Activated T-cell treated with anti-CD3 and anti-CD28 coated beads for 48 hours (primary cell): ENCODE measurements at regions not wholly inside any gene's neighbourhood (a gene's known extent, or its start where the extent isn't known, plus 50 kb on each side); places are given as distances from the start of the nearest gene placed in this dataset.

Experiments used
- DNase-seq: peaks from one replicate; pipeline ENCODE4 v3.0.0-alpha.2; 2020; ENCODE audit warnings: low read depth

- DNase-seq, result no peak
Observed at GRCh38 chr7:18416988-18417387, 78.6 kb upstream of the HDAC9 start.

- DNase-seq, result no peak
Observed at GRCh38 chr7:18419456-18419855, 76.1 kb upstream of the HDAC9 start.

DNA sequence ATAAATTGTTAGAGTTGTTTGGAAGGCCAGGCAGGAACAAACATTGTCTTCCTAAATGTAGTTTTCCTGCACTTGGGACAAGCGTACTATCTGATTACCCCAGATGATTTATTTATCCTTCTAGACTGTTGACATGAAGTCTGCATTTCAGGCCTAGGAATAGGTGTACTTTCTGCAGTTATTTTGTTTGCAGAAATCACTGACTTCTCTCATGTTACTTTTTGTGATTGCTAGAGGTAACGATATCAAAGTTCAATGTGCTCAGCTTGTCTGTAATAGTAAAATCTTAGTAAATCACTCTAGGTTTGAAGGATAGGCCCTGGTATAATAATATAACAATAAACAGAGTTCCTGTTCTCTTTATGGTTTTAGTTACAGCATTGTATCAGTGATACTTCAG lies 75.4 kb upstream of the HDAC9 start:
- DNase-seq, result no peak

DNA sequence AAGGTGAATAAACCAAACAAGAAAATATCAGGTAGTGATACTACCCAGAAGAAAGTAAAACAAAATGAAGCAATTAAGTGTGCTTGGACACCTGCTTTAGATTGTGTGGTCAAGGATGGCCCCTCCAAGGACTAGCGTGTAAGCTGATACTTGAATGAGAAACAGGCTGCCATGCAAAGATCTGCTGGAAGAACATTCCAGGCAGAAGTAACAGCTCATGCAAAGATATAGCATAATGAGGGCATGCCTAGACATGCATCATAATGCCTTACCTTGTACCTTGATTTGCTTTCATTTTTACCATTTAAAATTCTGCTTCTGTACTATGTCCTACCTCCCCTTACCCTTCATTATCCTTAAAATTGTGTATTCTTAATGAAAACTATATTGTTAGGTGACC lies 74.8 kb upstream of the HDAC9 start:
- no peak for DNase-seq

DNA sequence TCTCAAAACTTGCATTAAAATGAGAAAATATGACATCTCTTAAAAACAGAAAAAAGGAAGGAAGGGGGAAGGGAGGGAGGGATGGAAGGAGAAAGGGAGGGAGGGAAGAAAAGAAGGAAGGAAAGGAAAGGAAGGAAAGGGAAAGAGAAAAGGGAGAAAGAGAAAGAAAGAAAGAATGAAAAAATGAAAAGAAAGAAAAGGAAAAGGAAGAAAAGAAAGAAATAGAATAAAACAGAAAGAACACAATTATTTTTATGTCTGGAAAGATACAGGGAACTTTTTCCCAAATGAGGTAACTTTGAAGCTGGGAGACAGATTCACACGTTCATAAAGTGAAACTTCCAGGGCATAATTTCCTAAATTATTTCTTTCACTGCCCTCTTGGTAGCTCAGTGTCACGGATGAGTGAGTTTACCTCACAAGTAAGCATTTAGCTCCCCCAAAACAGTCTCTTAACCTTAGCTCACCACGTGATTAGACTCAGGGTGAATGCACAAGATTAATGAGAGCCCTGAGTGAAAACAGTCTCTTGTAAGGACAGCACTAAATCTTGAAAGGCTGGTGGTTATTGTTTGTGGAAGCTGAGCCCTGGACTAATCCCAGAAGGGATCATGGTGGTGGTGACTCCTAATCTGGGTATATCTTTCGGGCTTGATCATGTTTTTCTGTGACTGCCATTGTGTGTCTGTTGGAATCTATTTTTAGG lies 74.1 kb upstream of the HDAC9 start:
- no peak for DNase-seq

DNA sequence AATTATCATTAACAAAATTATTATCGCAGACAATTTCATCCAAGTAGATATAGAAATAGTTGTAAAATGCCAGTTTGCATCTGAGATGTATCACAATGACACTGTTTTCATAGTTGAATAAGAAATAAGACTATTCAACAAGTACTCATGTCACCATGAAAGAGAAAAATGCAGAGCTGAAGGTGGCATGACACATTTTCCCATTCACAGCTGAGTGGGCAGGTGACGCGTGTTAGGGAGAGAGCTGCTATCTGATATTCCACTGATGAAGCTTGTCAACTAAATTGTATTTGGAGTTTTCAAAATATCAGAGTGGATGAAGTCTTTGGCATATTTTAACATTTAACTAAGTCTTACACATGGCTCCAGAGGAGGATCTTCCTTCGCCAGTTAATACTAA lies 70.3 kb upstream of the HDAC9 start:
- no peak for DNase-seq

DNA sequence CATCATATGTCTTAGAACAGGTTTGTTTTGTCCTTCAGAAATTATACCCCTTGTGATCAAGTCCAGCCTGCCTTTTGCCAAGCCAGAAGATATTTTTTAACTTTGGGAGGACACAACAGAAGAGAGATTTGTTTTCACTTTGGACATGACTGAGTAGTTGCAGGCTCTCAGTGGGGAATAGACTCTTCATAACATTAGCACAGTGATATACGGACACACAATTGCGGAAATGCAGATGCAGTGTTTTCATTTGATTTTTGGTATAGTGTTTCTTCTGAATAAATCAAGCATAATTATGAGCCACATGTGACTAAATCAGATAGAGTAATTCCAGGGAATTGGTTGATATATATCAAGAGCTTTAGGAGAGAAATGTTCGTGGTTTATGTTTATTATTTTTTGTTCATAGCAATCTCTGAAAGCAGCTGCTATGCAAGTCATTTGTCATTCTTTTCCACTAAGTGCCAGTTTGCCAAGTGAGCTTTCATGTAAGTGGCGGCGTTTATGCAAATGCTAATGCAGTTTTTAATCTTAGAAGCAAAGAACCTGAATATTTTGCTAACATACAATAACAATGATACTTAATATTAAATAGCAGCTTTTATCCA lies 69.6 kb upstream of the HDAC9 start:
- DNase-seq, result no peak

- no peak for DNase-seq
Observed at GRCh38 chr7:18426564-18427226, 68.9 kb upstream of the HDAC9 start.

GRCh38 chr7:18429547-18429946 lies 66.0 kb upstream of the HDAC9 start:
- DNase-seq, result no peak

- DNase-seq, result no peak
Observed at GRCh38 chr7:18430810-18431209, 64.7 kb upstream of the HDAC9 start.

- DNase-seq, result no peak
Observed at GRCh38 chr7:18434171-18434570, 61.4 kb upstream of the HDAC9 start.

- DNase-seq, result no peak
Observed at GRCh38 chr7:18437101-18437500, 58.4 kb upstream of the HDAC9 start.

DNA sequence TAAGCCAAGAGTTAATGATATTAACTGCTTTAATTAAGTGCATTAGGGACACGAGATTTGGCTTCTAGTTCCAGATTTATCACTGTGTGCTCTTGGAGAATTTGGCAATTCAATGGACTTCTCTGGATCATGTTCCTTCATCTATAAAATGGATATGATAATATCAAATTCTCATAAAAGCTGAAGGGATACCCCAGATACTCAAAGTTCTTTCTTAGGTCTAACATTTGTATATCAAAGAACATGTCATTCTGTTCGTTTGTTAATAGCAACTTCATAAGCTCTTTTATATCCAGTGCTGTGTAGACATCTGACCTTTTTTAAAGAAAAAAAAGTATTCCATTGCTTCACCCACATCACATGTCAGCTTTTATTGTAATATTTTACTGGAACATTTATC lies 54.6 kb upstream of the HDAC9 start:
- DNase-seq, result no peak

DNA sequence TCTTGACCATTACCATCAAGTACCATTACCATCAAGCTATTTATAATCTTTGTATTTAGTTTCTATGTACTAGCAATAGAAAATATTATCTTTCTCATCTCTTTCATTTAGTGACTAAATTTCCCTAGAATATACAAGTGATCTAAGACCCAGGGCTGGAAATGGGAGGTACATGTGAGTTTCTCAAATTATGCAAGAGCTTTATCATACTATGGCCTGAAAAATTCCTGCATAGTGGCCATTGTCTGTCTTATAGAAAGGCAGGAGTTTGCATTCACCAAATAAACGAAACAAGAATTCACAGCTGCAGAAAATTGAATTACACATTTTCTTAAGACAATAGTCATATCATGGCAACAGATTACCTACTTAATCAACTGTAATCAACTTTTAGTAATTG lies 50.7 kb upstream of the HDAC9 start:
- DNase-seq, result no peak

- no peak for DNase-seq
Observed at GRCh38 chr7:18445483-18445882, 50.1 kb upstream of the HDAC9 start.
